GM12878 (cell line): ENCODE measurements at regions not wholly inside any gene's neighbourhood (a gene's known extent, or its start where the extent isn't known, plus 50 kb on each side); places are given as distances from the start of the nearest gene placed in this dataset.

ENCODE experiments used
- ATAC-seq: fragments of 200-7000 bp; cut with Tn5 transposase; 3 replicates; pipeline ENCODE4 v1.9.1; 2020; ENCODE audit warnings: mild to moderate bottlenecking, moderate library complexity
- BruUV-seq: library from RNA; stranded (reverse); fragments of 400-500 nt; replicated peaks from 2 replicates; lab custom pipeline; 2021; lab: Mats Ljungman, UMichigan
- CTCF ChIA-PET: fragments of 300-600 bp; sonication (Branson Sonifier 250); formaldehyde crosslinking; extraction: SDS; loops from one replicate; lab custom pipeline; 2021; ENCODE audit warnings: inconsistent platforms; lab: Yijun Ruan, JAX
- POLR2A ChIA-PET: fragments of 350-600 bp; formaldehyde crosslinking; extraction: SDS; loops from one replicate; lab custom pipeline; 2021; ENCODE audit warnings: inconsistent platforms; lab: Charles Lee
- RAD21 ChIA-PET: fragments of 300-600 bp; sonication (Branson Sonifier 250); formaldehyde crosslinking; loops from one replicate; lab custom pipeline; 2023; ENCODE audit warnings: antibody characterized with exemption; ENCODE audit not compliant: unreplicated experiment; lab: Charles Lee
- SMC1A ChIA-PET: fragments of 300-600 bp; sonication (Branson Sonifier 250); formaldehyde crosslinking; loops from one replicate; lab custom pipeline; 2023; ENCODE audit not compliant: unreplicated experiment, uncharacterized antibody; lab: Charles Lee
- DNase-seq: peaks from one replicate; pipeline ENCODE4 v3.0.0-alpha.2; 2011; ENCODE audit warnings: low read depth, low spot score
- FAIRE-seq: peaks from 3 replicates; lab custom pipeline; 2011; peaks lifted over from hg19 to GRCh38; lab: Jason Lieb, UNC
- H2AFZ ChIP-seq: 2 replicates; pipeline ENCODE4 v1.6.0; 2011; ENCODE audit warnings: low read depth, low read length, control low read depth; ENCODE audit not compliant: control insufficient read depth
- H3K27ac ChIP-seq: 2 replicates; pipeline ENCODE4 v1.5.1; 2011; ENCODE audit warnings: control low read depth; ENCODE audit not compliant: control insufficient read depth, insufficient read depth
- H3K27me3 ChIP-seq, 2 experiments: replicated peaks in 1 of 2; 2 replicates each; pipeline versions ENCODE4 v1.6.0 to v1.6.1; 2011; ENCODE audit warnings: low read length in 1 of 2; ENCODE audit not compliant: control insufficient read depth in 2 of 2, insufficient read depth in 2 of 2
- H3K36me3 ChIP-seq, 2 experiments: 2 replicates each; pipeline ENCODE4 v1.5.1; 2011; ENCODE audit warnings: low read length in 1 of 2; ENCODE audit not compliant: control insufficient read depth in 2 of 2, insufficient read depth in 2 of 2
- H3K4me1 ChIP-seq: 2 replicates; pipeline ENCODE4 v1.6.1; 2011; ENCODE audit warnings: mild to moderate bottlenecking, low read length, moderate library complexity, mixed read lengths; ENCODE audit not compliant: control insufficient read depth, insufficient read depth
- H3K4me2 ChIP-seq: 2 replicates; pipeline ENCODE4 v1.6.0; 2011; ENCODE audit warnings: control low read depth; ENCODE audit not compliant: control insufficient read depth, insufficient read depth
- H3K4me3 ChIP-seq: fragments of 200-600 bp; sonication (generic); 2 replicates; pipeline ENCODE4 v1.5.1; 2016
- H3K79me2 ChIP-seq: 2 replicates; pipeline ENCODE4 v1.6.0; 2011; ENCODE audit warnings: low read length; ENCODE audit not compliant: control insufficient read depth, insufficient read depth
- H3K9ac ChIP-seq: 2 replicates; pipeline ENCODE4 v1.8.0; 2011; ENCODE audit warnings: low read length, control low read depth, mixed read lengths; ENCODE audit not compliant: control insufficient read depth, insufficient read depth
- H3K9me3 ChIP-seq: replicated peaks from 3 replicates; pipeline ENCODE4 v1.5.1; 2011; ENCODE audit warnings: mild to moderate bottlenecking, low read length; ENCODE audit not compliant: control insufficient read depth, insufficient read depth
- H4K20me1 ChIP-seq: 2 replicates; pipeline ENCODE4 v1.6.0; 2011; ENCODE audit not compliant: control insufficient read depth, insufficient read depth
- ASH2L ChIP-seq: fragments of 300-600, 200-600 bp; sonication (generic); IDR thresholded peaks from 2 replicates; pipeline ENCODE4 v1.6.1; 2017; ENCODE audit warnings: low read depth, mild to moderate bottlenecking, borderline replicate concordance
- BMI1 ChIP-seq: fragments of 450-650 bp; IDR thresholded peaks from 2 replicates; pipeline ENCODE4 v1.6.1; 2016; ENCODE audit warnings: mild to moderate bottlenecking, moderate library complexity, borderline replicate concordance
- CEBPB ChIP-seq, 2 experiments: fragments of 150-350 bp in 1 of 2; IDR thresholded peaks; 2 replicates each; pipeline ENCODE4 v1.6.1; 2012 to 2014; ENCODE audit warnings: low read depth in 2 of 2, low read length in 2 of 2, borderline replicate concordance in 1 of 2, inconsistent platforms in 1 of 2
- ESRRA ChIP-seq: IDR thresholded peaks from 2 replicates; pipeline ENCODE4 v1.6.1; 2012; ENCODE audit warnings: mild to moderate bottlenecking, low read length, improper control_type of control experiment
- FOS ChIP-seq: IDR thresholded peaks from 3 replicates; pipeline ENCODE4 v1.6.1; 2011; ENCODE audit warnings: borderline replicate concordance; ENCODE audit not compliant: insufficient read length; ENCODE audit errors: extremely low read depth
- FOXK2 ChIP-seq: fragments of 450-650 bp; IDR thresholded peaks from 2 replicates; pipeline ENCODE4 v1.6.1; 2017; ENCODE audit warnings: mild to moderate bottlenecking, moderate library complexity
- HCFC1 ChIP-seq: fragments of 150-350 bp; IDR thresholded peaks from 2 replicates; pipeline ENCODE4 v1.6.1; 2014; ENCODE audit warnings: low read length
- MTA3 ChIP-seq: IDR thresholded peaks from 2 replicates; pipeline ENCODE4 v1.6.1; 2012; ENCODE audit warnings: low read length, inconsistent platforms, borderline replicate concordance
- PBX3 ChIP-seq: IDR thresholded peaks from 2 replicates; pipeline ENCODE4 v1.6.1; 2011; ENCODE audit warnings: mild to moderate bottlenecking, low read depth, low read length, moderate library complexity; ENCODE audit not compliant: insufficient replicate concordance
- SMAD1 ChIP-seq: fragments of 450-650 bp; IDR thresholded peaks from 2 replicates; pipeline ENCODE4 v1.6.1; 2018; ENCODE audit warnings: mild to moderate bottlenecking, low read depth; ENCODE audit not compliant: partially characterized antibody
- TCF7 ChIP-seq: IDR thresholded peaks from 2 replicates; pipeline ENCODE4 v1.6.1; 2014; ENCODE audit warnings: antibody characterized with exemption, borderline replicate concordance
- WRNIP1 ChIP-seq: IDR thresholded peaks from 2 replicates; pipeline ENCODE4 v1.6.1; 2011; ENCODE audit warnings: low read depth, low read length, improper control_type of control experiment, borderline replicate concordance
- YBX1 ChIP-seq: fragments of 450-650 bp; IDR thresholded peaks from 2 replicates; pipeline ENCODE4 v1.6.1; 2016; ENCODE audit warnings: antibody characterized with exemption
- WGBS: methylation state at CpG from one replicate; pipeline ENCODE4 v1.1.6; 2016; ENCODE audit warnings: low lambda C conversion rate; ENCODE audit not compliant: insufficient replicate concordance, insufficient coverage; ENCODE audit errors: missing lambda C conversion rate; 5-methylcytosine and 5-hydroxymethylcytosine counted together
- in situ Hi-C: fragments of 300-500 bp; cut with MboI; formaldehyde crosslinking; loops from 9 replicates; pipeline ENCODE4 v1.14.3; 2018; ENCODE audit warnings: mixed read lengths
- intact Hi-C: fragments of 100-400 bp; cut with micrococcal nuclease; formaldehyde crosslinking; loops from one replicate; pipeline ENCODE4 v1.14.2; 2022; ENCODE audit not compliant: unreplicated experiment
- TF ChIP-seq, protein P1 (sequence below): fragments of 450-650 bp; IDR thresholded peaks from 2 replicates; pipeline ENCODE4 v1.6.1; 2017; ENCODE audit warnings: antibody characterized with exemption, mild to moderate bottlenecking, moderate library complexity

DNA sequence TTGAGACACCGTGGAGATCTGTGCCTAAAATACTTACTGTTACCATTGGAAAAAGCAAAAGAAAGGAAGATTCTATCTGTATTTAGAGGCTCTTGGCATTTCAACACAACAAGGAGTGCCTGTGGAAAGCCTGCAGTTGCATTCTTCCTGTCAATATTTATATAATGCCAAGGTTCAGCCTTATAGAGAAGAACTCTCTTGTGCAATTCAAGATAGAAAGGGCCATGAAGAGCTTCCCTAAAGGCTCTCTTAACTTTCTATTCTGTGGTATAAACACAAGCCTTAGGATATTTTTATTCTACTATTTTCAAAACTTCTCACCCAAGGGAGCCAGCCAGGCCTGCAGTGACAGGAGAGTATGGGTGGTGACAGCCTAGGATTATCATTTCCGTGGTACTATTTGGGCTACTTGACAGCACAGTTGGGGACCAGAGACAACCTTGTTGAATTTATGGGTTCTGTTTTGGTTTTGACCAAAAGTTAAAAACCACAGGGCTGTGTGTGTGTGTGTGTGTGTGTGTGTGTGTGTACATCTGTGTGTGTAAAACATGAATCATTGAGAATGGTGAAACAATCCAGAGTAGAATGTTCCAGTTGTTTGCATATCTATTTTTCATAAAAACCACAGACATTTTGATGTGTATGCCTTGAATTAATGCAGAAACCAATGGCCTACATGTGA lies 700.9 kb upstream of the SLC35B3 start:
- no peaks in the 10 kb centered on the region for H4K20me1 ChIP-seq
- no peak overlapping the region for H3K27ac ChIP-seq
- TF ChIP-seq FOXK2 (no peak), BMI1 (no peak), ESRRA (no peak), YBX1 (no peak), FOS (no peak), CEBPB (IDR thresholded peaks at IDR 0.05; ENCODE audit: borderline replicate concordance in 1 of 2, low read depth in 2 of 2, low read length in 2 of 2) (no peak)
- H3K4me1 ChIP-seq: no peaks in the 10 kb centered on the region
- H2AFZ ChIP-seq: no peak overlapping the region
- intact Hi-C loops (no loop called here), in situ Hi-C loops (no loop called here)
- H3K79me2 ChIP-seq: no peaks in the 10 kb centered on the region
- CTCF ChIA-PET: no interaction called here
- no TSS peak for BruUV-seq
- POLR2A ChIA-PET: no interaction called here
- no peak overlapping the region for H3K4me3 ChIP-seq
- FAIRE-seq (no peak), ATAC-seq (no peak), DNase-seq (no peak)
- H3K27me3 ChIP-seq: no peaks in the 10 kb centered on the region
- no peak overlapping the region for H3K9ac ChIP-seq
- WGBS: 17% methylated on average over 2 of the region's 2 CpGs
- no peaks in the 10 kb centered on the region for H3K36me3 ChIP-seq
- H3K9me3 ChIP-seq: no peaks in the 10 kb centered on the region
- H3K4me2 ChIP-seq: no peak overlapping the region
- SMC1A ChIA-PET: no interaction called here
- RAD21 ChIA-PET: no interaction called here

DNA sequence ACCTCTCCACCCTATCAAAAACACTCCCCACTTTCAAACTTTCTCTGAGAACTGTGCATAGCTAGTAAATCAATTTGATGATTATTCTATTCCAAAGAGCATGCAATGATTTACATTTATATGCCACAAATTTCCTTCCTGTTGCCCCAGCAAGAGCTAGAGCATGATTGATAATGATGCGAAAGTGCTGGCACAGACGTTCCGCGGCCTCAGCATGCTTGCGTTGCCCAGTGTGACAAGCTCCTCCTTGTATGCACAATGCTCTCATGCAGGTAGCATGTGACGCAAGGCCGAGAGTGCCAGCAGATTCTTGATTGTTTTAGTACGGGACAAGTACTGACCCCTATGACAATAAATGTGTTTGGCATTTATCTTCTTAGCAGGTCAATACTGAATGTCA lies 696.3 kb upstream of the SLC35B3 start:
- in situ Hi-C loops: no loop called here
- H2AFZ ChIP-seq: no peak overlapping the region
- TF ChIP-seq MTA3: no peak
- TF ChIP-seq PBX3: no peak
- TF ChIP-seq, protein P1, sequence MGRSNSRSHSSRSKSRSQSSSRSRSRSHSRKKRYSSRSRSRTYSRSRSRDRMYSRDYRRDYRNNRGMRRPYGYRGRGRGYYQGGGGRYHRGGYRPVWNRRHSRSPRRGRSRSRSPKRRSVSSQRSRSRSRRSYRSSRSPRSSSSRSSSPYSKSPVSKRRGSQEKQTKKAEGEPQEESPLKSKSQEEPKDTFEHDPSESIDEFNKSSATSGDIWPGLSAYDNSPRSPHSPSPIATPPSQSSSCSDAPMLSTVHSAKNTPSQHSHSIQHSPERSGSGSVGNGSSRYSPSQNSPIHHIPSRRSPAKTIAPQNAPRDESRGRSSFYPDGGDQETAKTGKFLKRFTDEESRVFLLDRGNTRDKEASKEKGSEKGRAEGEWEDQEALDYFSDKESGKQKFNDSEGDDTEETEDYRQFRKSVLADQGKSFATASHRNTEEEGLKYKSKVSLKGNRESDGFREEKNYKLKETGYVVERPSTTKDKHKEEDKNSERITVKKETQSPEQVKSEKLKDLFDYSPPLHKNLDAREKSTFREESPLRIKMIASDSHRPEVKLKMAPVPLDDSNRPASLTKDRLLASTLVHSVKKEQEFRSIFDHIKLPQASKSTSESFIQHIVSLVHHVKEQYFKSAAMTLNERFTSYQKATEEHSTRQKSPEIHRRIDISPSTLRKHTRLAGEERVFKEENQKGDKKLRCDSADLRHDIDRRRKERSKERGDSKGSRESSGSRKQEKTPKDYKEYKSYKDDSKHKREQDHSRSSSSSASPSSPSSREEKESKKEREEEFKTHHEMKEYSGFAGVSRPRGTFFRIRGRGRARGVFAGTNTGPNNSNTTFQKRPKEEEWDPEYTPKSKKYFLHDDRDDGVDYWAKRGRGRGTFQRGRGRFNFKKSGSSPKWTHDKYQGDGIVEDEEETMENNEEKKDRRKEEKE: no peak
- TF ChIP-seq WRNIP1: no peak
- TF ChIP-seq HCFC1: no peak
- TF ChIP-seq ASH2L: no peak
- no peak for TF ChIP-seq TCF7
- no peak for TF ChIP-seq SMAD1

More for the DNA sequence above, 696.3 kb upstream of the SLC35B3 start:
- no peaks in the 10 kb centered on the region for H3K4me1 ChIP-seq
- ChIA-PET RAD21 (no interaction called here), CTCF (no interaction called here), SMC1A (interaction anchor here (1.3 kb wide), 1 partner anchor 13 kb away, joined by 4 read pairs; no protein-coding TSS in a partner anchor), POLR2A (no interaction called here)
- H3K27ac ChIP-seq: no peak overlapping the region
- no peak overlapping the region for H3K4me2 ChIP-seq
- no peaks in the 10 kb centered on the region for H3K79me2 ChIP-seq
- DNase-seq: no peak
- BruUV-seq: no TSS peak
- H3K27me3 ChIP-seq: no peaks in the 10 kb centered on the region
- H3K9ac ChIP-seq: no peak overlapping the region
- H3K9me3 ChIP-seq: no peaks in the 10 kb centered on the region
- H4K20me1 ChIP-seq: no peaks in the 10 kb centered on the region
- H3K36me3 ChIP-seq: no peaks in the 10 kb centered on the region
- FAIRE-seq: no peak
- intact Hi-C loops: no loop called here
- ATAC-seq: no peak
- H3K4me3 ChIP-seq: no peak overlapping the region
- 40% methylated on average over 8 of the region's 8 CpGs for WGBS
